ENCODE measurements at regions not wholly inside any gene's neighbourhood (a gene's known extent, or its start where the extent isn't known, plus 50 kb on each side); places are given as distances from the start of the nearest gene placed in this dataset.
"Not testable (repeated sequence)": the region's sequence is repeated elsewhere in the genome, so short reads cannot be mapped to it uniquely, and the experiment has no call there.

- DNase-seq (ENCODE audit: low read depth in 3 of 3): no peak
Observed at GRCh38 chr13:71214821-71215220, 652.2 kb downstream of the DACH1 start.

GRCh38 chr13:71214357-71214756 is 652.6 kb downstream of the DACH1 start:
- DNase-seq (ENCODE audit: low read depth in 3 of 3): no peak

- no peak for DNase-seq (ENCODE audit: low read depth in 3 of 3)
Observed at GRCh38 chr13:71213252-71213821, 653.7 kb downstream of the DACH1 start.

GRCh38 chr13:71210861-71211260 is 656.1 kb downstream of the DACH1 start:
- no peak for DNase-seq (ENCODE audit: low read depth in 3 of 3)

- no peak for DNase-seq (ENCODE audit: low read depth in 3 of 3)
Observed at GRCh38 chr13:71209217-71209616, 657.8 kb downstream of the DACH1 start.

GRCh38 chr13:71184583-71184982 is 682.4 kb downstream of the DACH1 start:
- DNase-seq (ENCODE audit: low read depth in 3 of 3): not testable (repeated sequence)

- DNase-seq (ENCODE audit: low read depth in 3 of 3): not testable (repeated sequence)
Observed at GRCh38 chr13:71183352-71183751, 683.7 kb downstream of the DACH1 start.

GRCh38 chr13:71171740-71172139 is 695.3 kb downstream of the DACH1 start:
- no peak for DNase-seq (ENCODE audit: low read depth in 3 of 3)

- DNase-seq (ENCODE audit: low read depth in 3 of 3): no peak
Observed at GRCh38 chr13:71169180-71169579, 697.8 kb downstream of the DACH1 start.

GRCh38 chr13:71156550-71156949 is 710.5 kb downstream of the DACH1 start:
- DNase-seq (ENCODE audit: low read depth in 3 of 3): no peak

GRCh38 chr13:71149498-71150363 is 717.3 kb downstream of the DACH1 start:
- no peak for DNase-seq (ENCODE audit: low read depth in 3 of 3)

GRCh38 chr13:71149046-71149445 is 718.0 kb downstream of the DACH1 start:
- DNase-seq (ENCODE audit: low read depth in 3 of 3): no peak

GRCh38 chr13:71148396-71148795 is 718.6 kb downstream of the DACH1 start:
- DNase-seq (ENCODE audit: low read depth in 3 of 3): no peak

GRCh38 chr13:71144883-71145282 is 722.1 kb downstream of the DACH1 start:
- no peak for DNase-seq (ENCODE audit: low read depth in 3 of 3)

- DNase-seq (ENCODE audit: low read depth in 3 of 3): no peak
Observed at GRCh38 chr13:71137101-71137500, 729.9 kb downstream of the DACH1 start.

GRCh38 chr13:71124230-71124629 is 742.8 kb downstream of the DACH1 start:
- no peak for DNase-seq (ENCODE audit: low read depth in 3 of 3)

GRCh38 chr13:71118779-71119364 is 748.1 kb downstream of the DACH1 start:
- DNase-seq (ENCODE audit: low read depth in 3 of 3): no peak

- no peak for DNase-seq (ENCODE audit: low read depth in 3 of 3)
Observed at GRCh38 chr13:71117920-71118319, 749.1 kb downstream of the DACH1 start.

- no peak for DNase-seq (ENCODE audit: low read depth in 3 of 3)
Observed at GRCh38 chr13:71115301-71115700, 751.7 kb downstream of the DACH1 start.

GRCh38 chr13:71096421-71096820 is 770.6 kb downstream of the DACH1 start:
- DNase-seq (ENCODE audit: low read depth in 3 of 3): no peak

- no peak for DNase-seq (ENCODE audit: low read depth in 3 of 3)
Observed at GRCh38 chr13:71090990-71091389, 776.0 kb downstream of the DACH1 start.

GRCh38 chr13:71089056-71089455 is 777.9 kb downstream of the DACH1 start:
- DNase-seq (ENCODE audit: low read depth in 3 of 3): no peak

GRCh38 chr13:71087432-71087831 is 779.6 kb downstream of the DACH1 start:
- DNase-seq (ENCODE audit: low read depth in 3 of 3): no peak

Data from stimulated activated CD4-positive, alpha-beta T cell treated with anti-CD3 and anti-CD28 coated beads, TNF-alpha, amount 100 ng/mL, for 48 hours (primary cell).